ENCODE measurements at regions not wholly inside any gene's neighbourhood (a gene's known extent, or its start where the extent isn't known, plus 50 kb on each side); places are given as distances from the start of the nearest gene placed in this dataset.

- no peak for DNase-seq (ENCODE audit: low read depth in 2 of 2)
Observed at GRCh38 chr5:126188804-126189203, 234.4 kb upstream of the GRAMD2B start.

- no peak for DNase-seq (ENCODE audit: low read depth in 2 of 2)
Observed at GRCh38 chr5:126189231-126189630, 234.0 kb upstream of the GRAMD2B start.

GRCh38 chr5:126189862-126190261 is 233.3 kb upstream of the GRAMD2B start:
- no peak for DNase-seq (ENCODE audit: low read depth in 2 of 2)

GRCh38 chr5:126192226-126192625 is 231.0 kb upstream of the GRAMD2B start:
- DNase-seq (ENCODE audit: low read depth in 2 of 2): no peak

GRCh38 chr5:126195410-126196100 is 227.7 kb upstream of the GRAMD2B start:
- DNase-seq (ENCODE audit: low read depth in 2 of 2): no peak

GRCh38 chr5:126198531-126198930 is 224.7 kb upstream of the GRAMD2B start:
- DNase-seq (ENCODE audit: low read depth in 2 of 2): no peak

- DNase-seq (ENCODE audit: low read depth in 2 of 2): no peak
Observed at GRCh38 chr5:126199467-126199866, 223.7 kb upstream of the GRAMD2B start.

GRCh38 chr5:126208691-126209090 is 214.5 kb upstream of the GRAMD2B start:
- no peak for DNase-seq (ENCODE audit: low read depth in 2 of 2)

- no peak for DNase-seq (ENCODE audit: low read depth in 2 of 2)
Observed at GRCh38 chr5:126210955-126211354, 212.3 kb upstream of the GRAMD2B start.

GRCh38 chr5:126219616-126220015 is 203.6 kb upstream of the GRAMD2B start:
- no peak for DNase-seq (ENCODE audit: low read depth in 2 of 2)

- no peak for DNase-seq (ENCODE audit: low read depth in 2 of 2)
Observed at GRCh38 chr5:126220725-126221124, 202.5 kb upstream of the GRAMD2B start.

GRCh38 chr5:126228934-126229333 is 194.3 kb upstream of the GRAMD2B start:
- DNase-seq (ENCODE audit: low read depth in 2 of 2): no peak

GRCh38 chr5:126233256-126233655 is 190.0 kb upstream of the GRAMD2B start:
- no peak for DNase-seq (ENCODE audit: low read depth in 2 of 2)

- peak in 1 of 2 donors; percentile 14 for DNase-seq (ENCODE audit: low read depth in 2 of 2)
Observed at GRCh38 chr5:126234563-126235195, 188.5 kb upstream of the GRAMD2B start.

- no peak for DNase-seq (ENCODE audit: low read depth in 2 of 2)
Observed at GRCh38 chr5:126235628-126236027, 187.6 kb upstream of the GRAMD2B start.

- no peak for DNase-seq (ENCODE audit: low read depth in 2 of 2)
Observed at GRCh38 chr5:126236994-126237393, 186.2 kb upstream of the GRAMD2B start.

- no peak for DNase-seq (ENCODE audit: low read depth in 2 of 2)
Observed at GRCh38 chr5:126248611-126249010, 174.6 kb upstream of the GRAMD2B start.

GRCh38 chr5:126251024-126251423 is 172.2 kb upstream of the GRAMD2B start:
- no peak for DNase-seq (ENCODE audit: low read depth in 2 of 2)

- no peak for DNase-seq (ENCODE audit: low read depth in 2 of 2)
Observed at GRCh38 chr5:126253406-126253805, 169.8 kb upstream of the GRAMD2B start.

- no peak for DNase-seq (ENCODE audit: low read depth in 2 of 2)
Observed at GRCh38 chr5:126263591-126264184, 159.5 kb upstream of the GRAMD2B start.

GRCh38 chr5:126265917-126266316 is 157.3 kb upstream of the GRAMD2B start:
- DNase-seq (ENCODE audit: low read depth in 2 of 2): no peak

- peak in 1 of 2 donors; percentile 5 for DNase-seq (ENCODE audit: low read depth in 2 of 2)
Observed at GRCh38 chr5:126267438-126267837, 155.8 kb upstream of the GRAMD2B start.
